MM.1S (cell line): ENCODE measurements at regions not wholly inside any gene's neighbourhood (a gene's known extent, or its start where the extent isn't known, plus 50 kb on each side); places are given as distances from the start of the nearest gene placed in this dataset.

Source experiments
- EZH2 ChIP-seq: fragments of 300-600 bp; sonication (generic); optimal IDR thresholded peaks from 2 replicates; pipeline ENCODE3; 2017; ENCODE audit warnings: low read depth, mild to moderate bottlenecking, antibody characterized with exemption, low read length, mixed read lengths
- EZH2phosphoT487 ChIP-seq: fragments of 300-600 bp; sonication (generic); IDR thresholded peaks from 2 replicates; pipeline ENCODE4 v1.6.1; 2018; ENCODE audit warnings: antibody characterized with exemption, low read length
- TF ChIP-seq, protein P1 (sequence below): fragments of 300-600 bp; sonication (generic); IDR thresholded peaks from 2 replicates; pipeline ENCODE4 v1.5.1; 2016; ENCODE audit warnings: antibody characterized with exemption, low read length, mixed read lengths

DNA sequence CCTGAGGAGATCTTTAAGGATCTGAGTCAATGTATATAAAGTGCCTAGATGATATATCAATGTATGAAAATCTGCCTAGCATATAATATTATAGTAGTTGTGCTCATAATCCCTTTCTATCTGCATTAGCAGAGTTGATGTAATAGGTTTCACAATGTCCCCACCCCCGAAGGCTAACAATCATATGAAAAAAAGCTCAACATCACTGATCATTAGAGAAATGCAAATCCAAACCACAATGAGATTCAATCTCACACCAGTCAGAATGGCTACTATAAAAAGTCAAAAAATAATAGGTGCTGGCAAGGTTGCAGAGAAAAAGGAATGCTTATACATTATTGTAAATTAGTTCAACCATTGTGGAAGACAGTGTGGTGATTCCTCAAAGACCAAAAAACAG, 147.8 kb upstream of the DPT start:
- TF ChIP-seq, protein P1, sequence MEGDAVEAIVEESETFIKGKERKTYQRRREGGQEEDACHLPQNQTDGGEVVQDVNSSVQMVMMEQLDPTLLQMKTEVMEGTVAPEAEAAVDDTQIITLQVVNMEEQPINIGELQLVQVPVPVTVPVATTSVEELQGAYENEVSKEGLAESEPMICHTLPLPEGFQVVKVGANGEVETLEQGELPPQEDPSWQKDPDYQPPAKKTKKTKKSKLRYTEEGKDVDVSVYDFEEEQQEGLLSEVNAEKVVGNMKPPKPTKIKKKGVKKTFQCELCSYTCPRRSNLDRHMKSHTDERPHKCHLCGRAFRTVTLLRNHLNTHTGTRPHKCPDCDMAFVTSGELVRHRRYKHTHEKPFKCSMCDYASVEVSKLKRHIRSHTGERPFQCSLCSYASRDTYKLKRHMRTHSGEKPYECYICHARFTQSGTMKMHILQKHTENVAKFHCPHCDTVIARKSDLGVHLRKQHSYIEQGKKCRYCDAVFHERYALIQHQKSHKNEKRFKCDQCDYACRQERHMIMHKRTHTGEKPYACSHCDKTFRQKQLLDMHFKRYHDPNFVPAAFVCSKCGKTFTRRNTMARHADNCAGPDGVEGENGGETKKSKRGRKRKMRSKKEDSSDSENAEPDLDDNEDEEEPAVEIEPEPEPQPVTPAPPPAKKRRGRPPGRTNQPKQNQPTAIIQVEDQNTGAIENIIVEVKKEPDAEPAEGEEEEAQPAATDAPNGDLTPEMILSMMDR = no peak
- TF ChIP-seq EZH2 (no peak), EZH2phosphoT487 (no peak)
